ENCODE measurements at regions not wholly inside any gene's neighbourhood (a gene's known extent, or its start where the extent isn't known, plus 50 kb on each side); places are given as distances from the start of the nearest gene placed in this dataset. TPM values are rescaled to one million over a fixed set of nuclear protein-coding genes. Genes with fewer than 3 reads are reported as not detected.

Small RNAs in the stretch of these regions (small RNA-seq; reads per million reads assigned to genes)
- not detected for gene RF00019

All from urinary bladder (tissue), 1 donor.